ENCODE measurements at regions not wholly inside any gene's neighbourhood (a gene's known extent, or its start where the extent isn't known, plus 50 kb on each side); places are given as distances from the start of the nearest gene placed in this dataset.

DNA sequence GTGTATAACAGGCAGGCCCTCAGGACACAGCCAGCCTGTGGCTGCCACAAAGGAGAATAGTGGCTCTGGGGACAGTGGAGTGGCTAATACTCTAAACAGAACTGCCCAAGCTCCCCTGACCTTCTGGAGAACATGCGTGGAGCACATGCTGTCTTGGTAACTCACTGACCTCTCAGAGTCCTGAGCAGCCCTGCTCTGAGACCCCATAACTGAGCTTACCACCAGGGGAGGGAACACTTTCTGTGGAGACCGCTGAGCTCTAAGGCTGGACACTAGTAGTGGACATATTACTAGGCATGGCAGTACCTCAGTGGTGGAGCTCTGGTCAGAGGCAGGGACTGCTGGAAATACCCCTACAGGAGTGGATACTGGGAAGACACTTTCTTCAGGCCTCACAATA is 60.2 kb upstream of the SPTLC1 start:
- TF ChIP-seq, protein P1, sequence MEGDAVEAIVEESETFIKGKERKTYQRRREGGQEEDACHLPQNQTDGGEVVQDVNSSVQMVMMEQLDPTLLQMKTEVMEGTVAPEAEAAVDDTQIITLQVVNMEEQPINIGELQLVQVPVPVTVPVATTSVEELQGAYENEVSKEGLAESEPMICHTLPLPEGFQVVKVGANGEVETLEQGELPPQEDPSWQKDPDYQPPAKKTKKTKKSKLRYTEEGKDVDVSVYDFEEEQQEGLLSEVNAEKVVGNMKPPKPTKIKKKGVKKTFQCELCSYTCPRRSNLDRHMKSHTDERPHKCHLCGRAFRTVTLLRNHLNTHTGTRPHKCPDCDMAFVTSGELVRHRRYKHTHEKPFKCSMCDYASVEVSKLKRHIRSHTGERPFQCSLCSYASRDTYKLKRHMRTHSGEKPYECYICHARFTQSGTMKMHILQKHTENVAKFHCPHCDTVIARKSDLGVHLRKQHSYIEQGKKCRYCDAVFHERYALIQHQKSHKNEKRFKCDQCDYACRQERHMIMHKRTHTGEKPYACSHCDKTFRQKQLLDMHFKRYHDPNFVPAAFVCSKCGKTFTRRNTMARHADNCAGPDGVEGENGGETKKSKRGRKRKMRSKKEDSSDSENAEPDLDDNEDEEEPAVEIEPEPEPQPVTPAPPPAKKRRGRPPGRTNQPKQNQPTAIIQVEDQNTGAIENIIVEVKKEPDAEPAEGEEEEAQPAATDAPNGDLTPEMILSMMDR (IDR thresholded peaks at IDR 0.05; ENCODE audit: control extremely low read depth in 1 of 3, insufficient read depth in 1 of 3, low read depth in 1 of 3, low read length in 3 of 3) = no peak
- TF ChIP-seq EZH2 (IDR thresholded peaks at IDR 0.05; ENCODE audit: low read depth, low read length, severe bottlenecking) (no peak), YY1 (IDR thresholded peaks at IDR 0.05; ENCODE audit: low read depth, low read length) (no peak), POLR2A (IDR thresholded peaks at IDR 0.05; ENCODE audit: control extremely low read depth in 1 of 2, low read depth in 2 of 2, low read length in 2 of 2) (no peak), ZNF274 (IDR thresholded peaks at IDR 0.05; ENCODE audit: borderline replicate concordance, extremely low read depth, low read length) (no peak), BCL11A (IDR thresholded peaks at IDR 0.05; ENCODE audit: low read depth in 2 of 2, low read length in 2 of 2) (no peak), RFX5 (IDR thresholded peaks at IDR 0.05; ENCODE audit: borderline replicate concordance, low read depth, low read length) (no peak), RAD21 (IDR thresholded peaks at IDR 0.05 in 1 of 2, conservative IDR thresholded peaks at IDR 0.05 in 1 of 2; ENCODE audit: low read depth in 2 of 2, low read length in 2 of 2) (no peak)
- TF ChIP-seq, protein P2, sequence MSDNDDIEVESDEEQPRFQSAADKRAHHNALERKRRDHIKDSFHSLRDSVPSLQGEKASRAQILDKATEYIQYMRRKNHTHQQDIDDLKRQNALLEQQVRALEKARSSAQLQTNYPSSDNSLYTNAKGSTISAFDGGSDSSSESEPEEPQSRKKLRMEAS (IDR thresholded peaks at IDR 0.05) = no peak
- TF ChIP-seq, protein P3, sequence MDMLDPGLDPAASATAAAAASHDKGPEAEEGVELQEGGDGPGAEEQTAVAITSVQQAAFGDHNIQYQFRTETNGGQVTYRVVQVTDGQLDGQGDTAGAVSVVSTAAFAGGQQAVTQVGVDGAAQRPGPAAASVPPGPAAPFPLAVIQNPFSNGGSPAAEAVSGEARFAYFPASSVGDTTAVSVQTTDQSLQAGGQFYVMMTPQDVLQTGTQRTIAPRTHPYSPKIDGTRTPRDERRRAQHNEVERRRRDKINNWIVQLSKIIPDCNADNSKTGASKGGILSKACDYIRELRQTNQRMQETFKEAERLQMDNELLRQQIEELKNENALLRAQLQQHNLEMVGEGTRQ (IDR thresholded peaks at IDR 0.05; ENCODE audit: low read length) = no peak

All from H1 (cell line).